Fibroblast of the aortic adventitia (primary cell): ENCODE measurements at regions not wholly inside any gene's neighbourhood (a gene's known extent, or its start where the extent isn't known, plus 50 kb on each side); places are given as distances from the start of the nearest gene placed in this dataset.
A peak's percentile ranks its signal among the peaks of the same experiment; 100 is the strongest.

Experiments
- DNase-seq: peaks from one replicate; pipeline ENCODE4 v3.0.0-alpha.2; 2010; ENCODE audit warnings: low read depth
- H3K4me3 ChIP-seq: 2 replicates; pipeline ENCODE4 v1.5.1; 2011; ENCODE audit warnings: low read depth, mild to moderate bottlenecking, control low read depth, low read length, moderate library complexity
- TF ChIP-seq, protein P1 (sequence below): IDR thresholded peaks from 2 replicates; pipeline ENCODE4 v1.5.1; 2011; ENCODE audit warnings: mild to moderate bottlenecking, low read length, control low read depth, inconsistent platforms; ENCODE audit not compliant: insufficient read depth

GRCh38 chr11:111194860-111195568 lies 50.5 kb upstream of the POU2AF2 start:
- H3K4me3 ChIP-seq, result no peak overlapping the region
- peak; percentile 43 for DNase-seq
- TF ChIP-seq, protein P1, sequence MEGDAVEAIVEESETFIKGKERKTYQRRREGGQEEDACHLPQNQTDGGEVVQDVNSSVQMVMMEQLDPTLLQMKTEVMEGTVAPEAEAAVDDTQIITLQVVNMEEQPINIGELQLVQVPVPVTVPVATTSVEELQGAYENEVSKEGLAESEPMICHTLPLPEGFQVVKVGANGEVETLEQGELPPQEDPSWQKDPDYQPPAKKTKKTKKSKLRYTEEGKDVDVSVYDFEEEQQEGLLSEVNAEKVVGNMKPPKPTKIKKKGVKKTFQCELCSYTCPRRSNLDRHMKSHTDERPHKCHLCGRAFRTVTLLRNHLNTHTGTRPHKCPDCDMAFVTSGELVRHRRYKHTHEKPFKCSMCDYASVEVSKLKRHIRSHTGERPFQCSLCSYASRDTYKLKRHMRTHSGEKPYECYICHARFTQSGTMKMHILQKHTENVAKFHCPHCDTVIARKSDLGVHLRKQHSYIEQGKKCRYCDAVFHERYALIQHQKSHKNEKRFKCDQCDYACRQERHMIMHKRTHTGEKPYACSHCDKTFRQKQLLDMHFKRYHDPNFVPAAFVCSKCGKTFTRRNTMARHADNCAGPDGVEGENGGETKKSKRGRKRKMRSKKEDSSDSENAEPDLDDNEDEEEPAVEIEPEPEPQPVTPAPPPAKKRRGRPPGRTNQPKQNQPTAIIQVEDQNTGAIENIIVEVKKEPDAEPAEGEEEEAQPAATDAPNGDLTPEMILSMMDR, result no peak

- TF ChIP-seq, protein P1, result no peak
- no peak overlapping the region for H3K4me3 ChIP-seq
- no peak for DNase-seq
Observed at GRCh38 chr11:111193924-111194490, 51.5 kb upstream of the POU2AF2 start.

- TF ChIP-seq, protein P1, result peak; percentile 26
Observed at GRCh38 chr11:111189466-111189865, 56.1 kb upstream of the POU2AF2 start.

DNA sequence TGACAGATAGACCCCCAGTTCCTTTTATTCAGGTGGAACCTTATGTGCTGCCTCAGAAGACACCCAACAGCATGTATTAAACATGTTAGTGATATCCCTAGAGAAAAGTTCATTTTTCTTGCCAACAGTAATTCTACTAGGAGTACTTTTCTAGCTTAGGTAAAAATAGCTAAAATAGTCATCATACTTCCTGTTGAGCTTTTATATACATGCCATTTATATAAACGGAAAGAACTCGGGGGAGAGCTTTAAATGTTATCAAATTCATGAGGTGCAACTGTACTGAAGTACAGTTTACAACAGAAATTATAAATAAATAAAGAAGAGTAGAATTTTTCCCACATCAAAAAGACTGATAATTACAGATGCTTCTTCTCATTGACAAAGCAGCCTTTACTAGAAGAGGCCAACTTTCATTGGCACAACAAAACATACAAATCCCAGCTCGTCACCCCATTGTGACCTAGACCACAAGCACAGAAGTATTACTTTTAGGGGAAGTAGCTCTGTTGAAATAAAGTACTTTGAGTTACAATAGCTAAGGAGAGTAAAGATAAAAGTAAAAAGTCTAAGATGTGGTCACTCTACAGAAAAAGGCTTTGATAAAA lies 59.1 kb upstream of the POU2AF2 start:
- no peak overlapping the region for H3K4me3 ChIP-seq
- DNase-seq, result no peak
- TF ChIP-seq, protein P1, result no peak

More at GRCh38 chr11:111189466-111189865, 56.1 kb upstream of the POU2AF2 start:
- no peak overlapping the region for H3K4me3 ChIP-seq
- peak; percentile 48 for DNase-seq

GRCh38 chr11:111185266-111185665 lies 60.3 kb upstream of the POU2AF2 start:
- H3K4me3 ChIP-seq, result no peak overlapping the region
- TF ChIP-seq, protein P1, result no peak
- peak; percentile 42 for DNase-seq

- no peak overlapping the region for H3K4me3 ChIP-seq
- TF ChIP-seq, protein P1, result no peak
- peak; percentile 75 for DNase-seq
Observed at GRCh38 chr11:111183706-111184105, 61.8 kb upstream of the POU2AF2 start.
